HFFc6 (cell line): ENCODE measurements at regions not wholly inside any gene's neighbourhood (a gene's known extent, or its start where the extent isn't known, plus 50 kb on each side); places are given as distances from the start of the nearest gene placed in this dataset.

Source experiments
- DNase-seq: peaks from one replicate; pipeline ENCODE4 v3.0.0-alpha.2; 2018
- H3K27ac Mint-ChIP-seq: 2 replicates; pipeline ENCODE4 v1.8.0; 2020; ENCODE audit warnings: mild to moderate bottlenecking, mixed read lengths
- H3K27me3 Mint-ChIP-seq: 2 replicates; pipeline ENCODE4 v1.8.0; 2021; ENCODE audit warnings: mild to moderate bottlenecking, moderate library complexity, mixed read lengths; ENCODE audit not compliant: insufficient read depth
- H3K36me3 Mint-ChIP-seq: 2 replicates; pipeline ENCODE4 v1.8.0; 2021; ENCODE audit warnings: low read depth, mixed read lengths
- H3K4me1 Mint-ChIP-seq: 2 replicates; pipeline ENCODE4 v1.8.0; 2020; ENCODE audit warnings: low read depth, mixed read lengths
- H3K4me3 Mint-ChIP-seq: 2 replicates; pipeline ENCODE4 v1.8.0; 2020; ENCODE audit warnings: mild to moderate bottlenecking, moderate library complexity, mixed read lengths
- H3K9me3 Mint-ChIP-seq: 2 replicates; pipeline ENCODE4 v1.8.0; 2020; ENCODE audit warnings: mild to moderate bottlenecking, mixed read lengths
- CTCF ChIP-seq: fragments of 200-600 bp; sonication (generic); IDR thresholded peaks from 2 replicates; pipeline ENCODE4 v1.5.0; 2021; ENCODE audit warnings: antibody characterized with exemption, mild to moderate bottlenecking

GRCh38 chr15:62287066-62287857 is 122.2 kb upstream of the C2CD4B start:
- H3K4me3 Mint-ChIP-seq = no peak overlapping the region
- H3K36me3 Mint-ChIP-seq = no peaks in the 10 kb centered on the region
- H3K4me1 Mint-ChIP-seq = peaks cover 12% of the 10 kb centered on the region
- H3K9me3 Mint-ChIP-seq = no peaks in the 10 kb centered on the region
- H3K27me3 Mint-ChIP-seq = peaks cover 36% of the 10 kb centered on the region
- no peak for TF ChIP-seq CTCF
- DNase-seq = no peak
- H3K27ac Mint-ChIP-seq = no peak overlapping the region

GRCh38 chr15:62288361-62289017 is 123.4 kb upstream of the C2CD4B start:
- H3K4me1 Mint-ChIP-seq = peaks cover 12% of the 10 kb centered on the region
- no peaks in the 10 kb centered on the region; the same call in 1 of the 2 replicates for H3K36me3 Mint-ChIP-seq
- H3K27ac Mint-ChIP-seq = no peak overlapping the region
- no peak for DNase-seq
- no peak overlapping the region for H3K4me3 Mint-ChIP-seq
- peaks cover 41% of the 10 kb centered on the region for H3K27me3 Mint-ChIP-seq
- no peak for TF ChIP-seq CTCF
- no peaks in the 10 kb centered on the region for H3K9me3 Mint-ChIP-seq

- Mint-ChIP-seq H3K36me3 (no peaks in the 10 kb centered on the region; the same call in 1 of the 2 replicates), H3K27ac (no peak overlapping the region), H3K27me3 (peaks cover 34% of the 10 kb centered on the region), H3K9me3 (no peaks in the 10 kb centered on the region), H3K4me1 (peaks cover 12% of the 10 kb centered on the region), H3K4me3 (no peak overlapping the region)
- TF ChIP-seq CTCF = no peak
- no peak for DNase-seq
These were observed 126.2 kb upstream of the C2CD4B start for GRCh38 chr15:62291262-62291661.

- H3K4me1 Mint-ChIP-seq = peaks cover 3% of the 10 kb centered on the region
- no peaks in the 10 kb centered on the region; the same call in 1 of the 2 replicates for H3K36me3 Mint-ChIP-seq
- no peak overlapping the region for H3K4me3 Mint-ChIP-seq
- TF ChIP-seq CTCF = no peak
- no peak for DNase-seq
- peaks cover 36% of the 10 kb centered on the region for H3K27me3 Mint-ChIP-seq
- H3K9me3 Mint-ChIP-seq = no peaks in the 10 kb centered on the region
- no peak overlapping the region for H3K27ac Mint-ChIP-seq
These were observed 131.8 kb upstream of the C2CD4B start for GRCh38 chr15:62296756-62297507.

- DNase-seq = no peak
- Mint-ChIP-seq H3K36me3 (no peaks in the 10 kb centered on the region; the same call in 1 of the 2 replicates), H3K27ac (no peak overlapping the region), H3K27me3 (peaks cover 39% of the 10 kb centered on the region), H3K4me3 (no peak overlapping the region), H3K4me1 (peaks cover 6% of the 10 kb centered on the region), H3K9me3 (no peaks in the 10 kb centered on the region)
- TF ChIP-seq CTCF = no peak
These were observed 132.4 kb upstream of the C2CD4B start for GRCh38 chr15:62297522-62297921.
